ENCODE measurements at regions not wholly inside any gene's neighbourhood (a gene's known extent, or its start where the extent isn't known, plus 50 kb on each side); places are given as distances from the start of the nearest gene placed in this dataset.
A peak's percentile ranks its signal among the peaks of the same experiment; 100 is the strongest.

DNA sequence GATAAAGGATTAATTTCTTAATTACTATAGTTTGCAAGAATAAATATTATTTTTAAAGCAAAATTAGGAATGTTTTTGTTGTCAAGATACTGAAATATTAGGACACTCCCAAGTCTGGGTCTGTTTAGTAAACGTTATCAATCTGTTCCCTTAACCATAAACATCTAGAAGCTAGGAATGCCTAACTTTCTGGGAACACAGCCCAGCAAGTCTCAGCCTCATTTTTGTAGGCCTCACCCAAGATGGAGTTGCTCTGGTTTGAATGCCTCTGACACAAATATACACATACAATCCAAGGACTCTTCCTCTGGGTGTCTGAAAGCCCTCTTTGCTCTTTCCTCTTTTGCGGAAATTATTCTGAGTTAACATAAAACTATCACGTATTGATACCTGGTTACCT is 487.4 kb upstream of the CELF2 start:
- no peak for DNase-seq (ENCODE audit: low read depth)
- in situ Hi-C loops (cut with HindIII; ENCODE audit: low pct_unique_long_range_greater_than_20kb, low sequenced_read_pairs) = no loop called here

DNA sequence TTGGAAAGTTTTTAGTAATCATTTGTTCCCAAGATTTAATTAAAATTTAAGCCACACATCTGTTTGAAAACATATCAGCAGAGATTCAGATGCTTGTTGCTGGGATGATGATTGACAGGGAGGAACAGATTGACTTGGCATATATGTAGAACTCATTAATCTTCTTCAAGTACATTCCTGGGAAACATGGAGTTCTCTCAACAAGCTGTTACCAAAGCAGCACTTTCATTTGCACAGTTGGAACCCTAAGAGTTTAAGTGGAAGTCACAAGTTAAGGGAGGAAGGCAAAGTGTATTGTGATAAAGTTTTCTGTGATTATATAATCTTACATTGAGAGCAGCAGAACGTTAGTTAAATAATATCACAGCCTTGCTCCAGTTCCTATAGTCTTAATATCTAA is 485.4 kb upstream of the CELF2 start:
- in situ Hi-C loops (cut with HindIII; ENCODE audit: low pct_unique_long_range_greater_than_20kb, low sequenced_read_pairs) = no loop called here
- no peak for DNase-seq (ENCODE audit: low read depth)

DNA sequence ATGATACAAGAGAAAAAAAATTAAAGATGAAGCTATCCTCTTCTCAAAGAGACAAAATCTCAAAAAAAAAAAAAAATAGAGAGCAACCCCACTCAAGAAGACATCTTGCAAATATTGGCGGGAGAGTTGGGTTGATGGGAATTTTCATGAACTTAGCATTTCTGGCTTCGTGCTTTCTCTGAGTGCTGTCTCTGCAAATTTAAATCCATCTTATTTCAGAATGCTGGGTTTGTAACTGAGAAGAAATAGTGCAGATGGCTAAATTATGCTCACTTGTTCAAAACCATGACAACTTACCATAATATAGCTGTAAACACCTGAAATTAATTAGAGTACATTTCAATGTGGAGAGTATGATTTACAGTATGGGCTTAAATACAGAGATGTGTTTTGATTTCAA is 484.8 kb upstream of the CELF2 start:
- in situ Hi-C loops (cut with HindIII; ENCODE audit: low pct_unique_long_range_greater_than_20kb, low sequenced_read_pairs) = no loop called here
- DNase-seq (ENCODE audit: low read depth) = no peak

DNA sequence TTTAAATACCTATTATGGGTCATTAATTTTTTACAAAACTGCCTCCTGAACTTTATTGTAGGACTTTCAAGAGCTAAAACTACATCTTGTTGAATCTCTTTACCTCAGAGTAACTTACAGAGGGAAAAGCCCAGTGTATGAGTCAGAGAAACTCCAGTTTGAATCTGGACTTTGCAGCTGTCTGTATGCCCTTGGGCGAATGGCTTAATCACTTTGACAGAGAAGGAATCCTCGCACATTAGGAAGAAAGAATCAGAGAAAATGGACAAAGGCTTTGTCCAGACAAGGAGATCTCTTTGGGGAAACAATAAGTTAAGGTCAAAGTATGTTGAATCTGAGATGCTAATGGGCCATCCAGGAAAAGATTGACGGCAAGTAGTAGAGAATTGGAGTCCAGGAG is 484.2 kb upstream of the CELF2 start:
- in situ Hi-C loops (cut with HindIII; ENCODE audit: low pct_unique_long_range_greater_than_20kb, low sequenced_read_pairs) = no loop called here
- no peak for DNase-seq (ENCODE audit: low read depth)

DNA sequence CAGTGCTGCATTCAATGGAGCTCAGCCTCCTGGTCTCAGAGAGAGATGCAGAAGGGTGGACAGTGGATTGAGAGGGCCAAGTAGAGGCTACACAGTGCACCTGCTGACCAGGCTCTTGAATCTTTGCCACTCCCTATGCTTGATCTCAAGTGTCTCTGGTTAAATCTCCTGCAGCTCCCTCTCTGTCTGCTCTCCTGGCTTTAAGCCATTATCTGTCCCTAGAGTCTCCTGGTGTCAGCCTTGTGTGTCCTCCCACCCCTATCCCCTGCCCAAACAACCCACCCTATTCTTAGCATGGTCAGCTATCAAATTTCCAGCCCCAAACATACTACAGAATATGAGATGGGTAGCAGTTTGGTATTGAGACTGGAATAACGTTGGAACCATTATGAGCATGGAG is 479.3 kb upstream of the CELF2 start:
- DNase-seq (ENCODE audit: low read depth) = no peak
- in situ Hi-C loops (cut with HindIII; ENCODE audit: low pct_unique_long_range_greater_than_20kb, low sequenced_read_pairs) = no loop called here

DNA sequence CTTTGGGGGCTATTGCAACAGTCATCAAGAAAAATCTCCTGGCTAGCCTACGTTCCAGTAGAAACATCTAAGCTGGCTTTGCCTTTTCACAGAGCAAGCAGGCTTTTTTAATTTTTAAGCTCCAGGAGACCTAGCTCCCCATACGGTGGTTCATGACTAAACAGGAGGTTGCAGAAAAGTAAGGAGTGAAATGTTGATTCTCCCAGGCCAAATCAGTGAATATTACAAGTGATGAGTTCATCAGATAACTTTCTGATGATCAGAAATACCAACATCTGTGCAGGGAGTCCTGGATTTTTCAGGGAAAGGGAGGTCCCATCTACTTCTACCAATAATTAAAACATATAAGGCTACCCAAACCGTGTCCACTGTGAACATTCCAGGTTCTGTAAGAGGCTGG is 477.3 kb upstream of the CELF2 start:
- in situ Hi-C loops (cut with HindIII; ENCODE audit: low pct_unique_long_range_greater_than_20kb, low sequenced_read_pairs) = no loop called here
- no peak for DNase-seq (ENCODE audit: low read depth)

DNA sequence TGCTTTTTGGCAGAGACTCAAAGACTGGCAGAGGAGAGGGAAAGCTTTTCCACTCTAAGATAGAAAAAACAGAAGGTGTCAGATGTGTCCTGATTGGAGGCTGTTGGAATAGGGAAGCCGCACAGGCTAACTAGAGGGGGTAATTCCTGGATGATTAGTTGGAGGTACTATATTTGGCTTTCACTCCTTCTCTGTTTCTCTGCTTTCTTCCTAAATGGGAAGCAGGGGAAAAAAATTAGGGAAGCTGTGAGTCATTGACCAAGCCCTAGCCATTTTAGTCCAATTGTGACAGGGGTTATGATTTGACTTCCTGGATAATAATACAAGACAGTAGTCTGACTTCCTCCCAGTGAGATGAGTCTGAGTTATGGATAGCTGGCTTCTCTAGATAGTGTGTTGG is 475.2 kb upstream of the CELF2 start:
- no peak for DNase-seq (ENCODE audit: low read depth)
- in situ Hi-C loops (cut with HindIII; ENCODE audit: low pct_unique_long_range_greater_than_20kb, low sequenced_read_pairs) = no loop called here

DNA sequence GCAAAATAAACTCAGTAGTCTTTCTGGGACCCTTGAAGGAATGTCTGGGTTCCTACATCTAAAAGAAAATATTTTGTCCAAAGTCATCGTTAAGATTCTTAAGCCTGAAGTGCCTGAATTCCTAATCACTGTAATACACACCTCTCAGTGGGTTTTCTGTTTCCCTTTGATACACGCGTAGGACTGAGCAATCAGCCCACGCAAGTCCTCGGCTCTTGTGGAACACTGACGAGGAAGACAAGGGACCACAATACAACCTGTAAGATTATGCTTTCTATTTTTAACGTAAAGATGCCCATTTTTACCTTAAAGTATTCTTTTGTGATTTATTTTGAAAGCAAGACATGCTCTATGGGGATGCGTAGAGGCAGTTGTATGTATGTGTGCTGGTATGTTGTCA is 472.8 kb upstream of the CELF2 start:
- in situ Hi-C loops (cut with HindIII; ENCODE audit: low pct_unique_long_range_greater_than_20kb, low sequenced_read_pairs) = no loop called here
- DNase-seq (ENCODE audit: low read depth) = no peak

DNA sequence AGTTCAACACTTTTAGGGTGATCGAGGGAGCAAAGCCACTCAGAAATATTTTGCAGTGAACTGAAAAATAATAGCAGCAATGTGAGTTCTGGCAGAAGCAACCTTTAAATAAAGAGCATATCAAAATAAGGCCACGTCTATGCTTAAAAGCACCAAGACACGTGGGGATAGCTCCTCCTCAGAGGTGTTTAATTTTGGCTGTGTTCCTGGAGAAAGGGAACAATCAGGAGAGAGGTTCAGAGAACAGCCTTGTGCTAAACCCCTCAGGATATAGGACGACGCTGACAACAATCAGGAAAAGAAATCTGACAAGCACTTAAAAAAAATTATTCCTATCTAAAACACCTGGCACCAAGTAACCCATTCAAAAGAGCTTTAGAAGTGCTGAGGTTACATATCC is 471.9 kb upstream of the CELF2 start:
- in situ Hi-C loops (cut with HindIII; ENCODE audit: low pct_unique_long_range_greater_than_20kb, low sequenced_read_pairs) = no loop called here
- DNase-seq (ENCODE audit: low read depth) = no peak

DNA sequence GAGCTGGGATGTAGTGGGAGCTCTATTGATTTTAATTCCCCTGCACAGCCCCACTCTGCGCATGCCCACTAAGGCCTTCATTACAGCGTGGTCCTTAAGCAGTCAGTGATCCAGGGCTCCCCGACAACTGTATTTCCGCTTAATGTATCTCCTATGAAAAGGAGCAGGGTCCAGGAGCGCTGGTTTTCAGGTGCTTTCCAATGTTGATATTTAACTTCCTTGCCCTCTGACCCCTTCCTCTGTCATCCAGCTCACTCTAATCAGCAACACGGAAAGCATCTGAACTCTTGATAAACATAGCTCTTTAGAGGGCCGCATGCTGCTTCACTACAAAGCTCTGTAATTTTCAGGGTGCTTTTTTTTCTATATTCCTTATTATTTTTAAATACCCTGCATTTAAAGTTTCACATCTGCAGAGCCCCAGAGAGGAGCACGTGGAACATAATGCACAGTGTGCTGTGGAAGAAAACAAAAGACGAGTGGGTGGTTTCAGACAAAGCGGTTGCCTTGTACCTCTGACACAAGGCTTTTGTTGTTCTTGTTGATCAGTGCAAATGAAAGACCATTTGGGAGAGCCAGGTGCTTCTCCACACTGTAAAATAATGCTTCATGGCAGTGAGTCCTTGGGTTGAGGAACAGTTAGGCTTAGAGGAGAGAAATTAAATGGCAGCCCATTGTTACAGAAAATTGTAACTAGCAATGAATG is 465.9 kb upstream of the CELF2 start:
- in situ Hi-C loops (cut with HindIII; ENCODE audit: low pct_unique_long_range_greater_than_20kb, low sequenced_read_pairs) = no loop called here
- no peak for DNase-seq (ENCODE audit: low read depth)

DNA sequence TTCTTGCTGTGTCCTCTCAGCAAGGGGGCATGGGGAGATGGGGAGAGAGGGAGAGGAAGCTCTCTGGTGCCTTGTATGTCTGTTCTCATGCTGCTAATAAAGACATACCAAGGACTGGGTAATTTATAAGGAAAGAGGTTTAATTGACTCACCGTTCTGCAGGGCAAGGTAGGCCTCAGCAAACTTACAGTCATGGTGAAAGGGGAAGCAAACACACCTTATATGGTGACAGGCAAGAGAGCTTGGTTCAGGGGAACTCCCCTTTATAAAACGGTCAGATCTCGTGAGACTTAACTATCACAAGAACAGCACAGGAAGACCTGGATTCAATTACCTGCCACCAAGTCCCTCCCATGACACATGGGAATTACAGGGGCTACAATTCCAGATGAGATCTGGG is 464.7 kb upstream of the CELF2 start:
- no peak for DNase-seq (ENCODE audit: low read depth)
- in situ Hi-C loops (cut with HindIII; ENCODE audit: low pct_unique_long_range_greater_than_20kb, low sequenced_read_pairs) = no loop called here

DNA sequence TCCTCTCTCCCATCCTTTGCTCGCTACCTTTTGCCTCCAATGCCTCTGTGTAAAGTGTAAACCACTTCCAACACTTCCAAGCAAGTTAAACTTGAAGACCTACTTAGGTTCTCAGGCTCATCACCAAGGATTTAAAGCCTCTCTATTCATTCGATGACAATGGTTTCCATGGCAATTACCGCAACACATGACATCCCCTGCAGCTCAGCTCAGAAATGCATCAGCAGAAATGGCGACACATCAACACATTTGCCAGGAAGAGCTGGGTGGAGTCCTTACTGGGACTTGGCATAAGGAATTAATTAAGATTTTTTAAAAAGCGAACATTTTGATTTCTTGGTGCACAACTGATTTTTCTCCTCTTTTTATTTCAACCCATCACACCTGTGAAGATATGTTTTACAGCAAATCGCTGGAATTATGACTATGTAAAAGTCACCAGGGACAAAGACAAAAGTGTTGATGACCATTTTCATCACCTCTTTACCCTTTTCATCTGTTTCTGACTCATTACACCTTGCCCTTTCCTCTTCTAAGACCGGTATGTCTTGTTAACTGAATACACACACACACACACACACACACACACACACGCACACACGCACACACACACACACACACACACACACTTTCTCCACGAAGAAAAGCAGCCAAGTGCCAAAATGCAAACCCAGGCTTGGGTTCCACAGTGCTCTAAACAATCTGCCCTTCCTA is 453.4 kb upstream of the CELF2 start:
- in situ Hi-C loops (cut with HindIII; ENCODE audit: low pct_unique_long_range_greater_than_20kb, low sequenced_read_pairs) = no loop called here
- no peak for DNase-seq (ENCODE audit: low read depth)

DNA sequence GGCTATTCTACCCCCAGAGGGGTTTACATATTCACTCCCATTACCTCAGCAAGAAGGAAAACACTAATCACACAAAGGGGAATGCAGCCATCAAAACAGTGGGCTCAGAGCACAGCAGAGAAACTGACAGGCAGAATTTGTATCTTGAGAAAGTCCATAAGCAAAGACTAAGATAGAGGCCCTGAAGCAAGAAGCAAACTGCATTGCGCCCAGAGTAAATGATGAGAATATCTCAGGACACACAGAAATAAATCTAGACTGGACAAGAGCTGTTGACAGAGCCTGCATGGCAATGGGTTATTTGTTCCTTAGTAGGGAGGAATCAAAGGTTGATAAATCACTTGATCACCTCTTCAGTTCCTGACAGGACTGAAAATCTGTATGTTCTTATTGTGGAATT is 440.7 kb upstream of the CELF2 start:
- in situ Hi-C loops (cut with HindIII; ENCODE audit: low pct_unique_long_range_greater_than_20kb, low sequenced_read_pairs) = no loop called here

DNA sequence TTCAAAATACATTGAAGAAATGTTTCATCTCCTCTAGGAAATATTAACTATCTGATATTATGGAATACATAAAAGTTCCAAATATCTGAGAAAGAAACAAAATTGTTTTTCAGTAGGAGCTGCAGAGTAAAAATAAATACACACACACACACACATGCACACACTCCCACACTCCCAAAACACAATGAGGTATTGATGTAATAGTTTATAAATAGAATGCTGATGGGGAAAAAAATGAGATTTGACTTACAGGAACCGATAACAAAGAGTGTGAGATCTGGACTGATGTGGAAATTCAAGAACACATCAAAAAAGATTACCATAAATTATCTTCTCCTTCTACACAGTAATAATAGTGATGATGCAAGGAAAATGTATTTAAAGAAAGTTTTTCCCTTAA is 438.0 kb upstream of the CELF2 start:
- no peak for DNase-seq (ENCODE audit: low read depth)
- in situ Hi-C loops (cut with HindIII; ENCODE audit: low pct_unique_long_range_greater_than_20kb, low sequenced_read_pairs) = no loop called here

More for the DNA sequence above, 440.7 kb upstream of the CELF2 start:
- no peak for DNase-seq (ENCODE audit: low read depth)

DNA sequence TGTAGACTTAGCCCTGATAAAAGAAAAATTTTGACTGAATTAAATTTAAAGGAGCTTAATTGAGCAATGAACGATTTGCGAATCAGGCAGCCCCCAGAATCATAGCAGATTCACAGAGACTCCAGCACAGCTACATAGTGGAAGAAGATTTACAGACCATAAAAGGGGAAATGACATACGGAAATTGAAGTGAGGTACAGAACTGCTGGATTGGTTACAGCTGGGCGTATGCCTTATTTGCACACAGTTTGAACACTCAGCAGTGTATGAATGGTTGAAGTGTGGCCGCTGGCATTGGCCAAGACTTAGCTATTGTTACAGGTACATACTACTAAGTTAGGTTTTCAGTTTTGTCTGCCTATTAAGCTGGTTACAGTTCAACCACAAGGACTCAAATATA is 433.5 kb upstream of the CELF2 start:
- no peak for DNase-seq (ENCODE audit: low read depth)
- in situ Hi-C loops (cut with HindIII; ENCODE audit: low pct_unique_long_range_greater_than_20kb, low sequenced_read_pairs) = no loop called here

DNA sequence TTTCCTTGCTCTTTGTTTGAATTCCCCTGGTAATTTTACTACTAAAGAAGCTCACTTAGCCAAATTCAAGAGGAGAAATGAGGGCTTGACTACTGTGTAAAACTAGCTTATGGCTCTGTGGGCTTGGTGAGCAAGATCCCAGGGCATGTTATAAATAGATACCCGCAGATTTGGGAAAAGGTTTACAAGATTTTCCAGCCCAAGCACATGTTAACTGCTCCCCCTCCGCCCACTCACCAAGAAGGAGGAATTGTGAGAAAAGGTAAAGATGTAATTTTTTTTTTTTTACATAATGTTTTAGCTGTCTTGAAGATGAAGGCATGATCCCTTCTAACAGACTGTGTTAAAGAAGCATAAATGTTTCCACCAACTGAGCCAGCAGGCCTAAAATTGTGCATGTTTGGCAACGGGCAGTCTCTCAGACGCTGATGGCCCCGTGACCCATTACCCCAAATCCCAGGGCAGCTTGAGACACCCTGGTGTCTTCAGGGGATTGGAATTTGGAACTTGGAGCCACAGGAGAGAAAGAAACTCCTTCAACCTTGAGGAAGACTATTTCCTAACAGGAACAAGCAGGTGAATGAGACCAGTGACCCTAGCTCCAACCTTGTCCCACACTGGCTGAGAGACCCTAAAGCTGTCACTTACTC is 429.8 kb upstream of the CELF2 start:
- DNase-seq (ENCODE audit: low read depth) = no peak
- in situ Hi-C loops (cut with HindIII; ENCODE audit: low pct_unique_long_range_greater_than_20kb, low sequenced_read_pairs) = no loop called here

DNA sequence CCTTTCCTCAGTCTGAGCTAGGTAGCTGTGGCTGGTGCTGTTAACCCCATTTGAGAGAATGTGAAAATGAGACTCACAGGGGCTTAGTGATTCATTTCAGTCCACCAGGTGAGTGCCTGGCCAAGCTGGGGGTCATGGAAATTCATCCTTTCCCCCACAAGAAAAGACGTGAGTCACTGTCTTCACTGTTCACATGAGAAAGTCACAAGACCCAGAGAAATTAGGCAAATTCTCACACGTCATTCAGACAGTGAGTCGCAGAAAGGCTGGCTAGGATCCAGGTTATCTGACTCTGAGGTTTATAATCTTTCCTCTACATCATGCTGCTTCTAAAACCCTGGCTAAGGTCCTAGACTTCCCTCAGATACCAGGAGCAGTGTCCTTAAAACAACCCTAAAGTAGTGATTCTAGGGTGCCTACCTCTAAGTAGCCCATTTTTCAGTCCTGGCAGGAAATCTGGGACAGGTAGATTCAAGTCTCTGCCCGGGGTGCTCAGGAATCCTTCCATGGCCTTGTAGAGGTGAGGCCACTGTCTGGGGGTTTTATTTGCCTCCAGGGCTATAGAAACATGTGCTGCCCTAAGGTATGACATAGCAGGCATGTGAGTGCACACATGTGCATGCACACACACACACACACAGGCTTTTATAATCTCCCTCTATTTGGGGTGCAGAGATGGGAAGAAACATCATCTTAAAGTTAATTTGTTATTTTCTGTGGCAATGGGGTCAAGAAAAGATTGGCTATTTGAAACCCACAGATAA is 427.9 kb upstream of the CELF2 start:
- in situ Hi-C loops (cut with HindIII; ENCODE audit: low pct_unique_long_range_greater_than_20kb, low sequenced_read_pairs) = no loop called here
- peak; percentile 60 for DNase-seq (ENCODE audit: low read depth)

DNA sequence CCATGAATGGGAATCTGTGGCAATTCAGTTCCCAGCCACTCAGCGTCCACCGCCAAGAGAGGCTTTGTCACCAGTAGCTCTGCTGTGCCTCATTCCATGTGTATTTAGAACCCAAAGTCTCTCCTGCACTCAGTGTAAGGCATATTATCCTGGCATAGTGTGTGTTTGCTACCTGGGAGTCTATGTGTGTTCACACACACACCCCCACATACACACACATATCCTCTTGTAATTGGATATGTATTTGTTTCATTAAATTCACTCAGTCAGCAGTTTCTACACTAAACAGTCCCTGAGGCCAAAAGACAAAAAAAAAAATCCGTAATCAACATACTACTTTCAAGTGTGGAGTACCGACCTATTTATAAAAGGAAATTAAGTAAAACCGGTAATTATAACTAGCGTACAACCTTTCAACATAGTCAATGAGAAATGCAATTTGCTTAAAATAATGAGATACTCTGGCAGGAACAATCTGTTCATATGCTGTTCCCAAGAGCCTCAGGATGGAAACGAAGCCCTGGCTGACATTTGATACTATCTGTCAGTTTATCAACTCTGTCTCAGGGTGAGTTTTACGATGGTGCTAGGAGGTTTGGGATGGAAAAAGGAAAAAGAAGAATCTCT is 425.8 kb upstream of the CELF2 start:
- in situ Hi-C loops (cut with HindIII; ENCODE audit: low pct_unique_long_range_greater_than_20kb, low sequenced_read_pairs) = no loop called here
- no peak for DNase-seq (ENCODE audit: low read depth)

DNA sequence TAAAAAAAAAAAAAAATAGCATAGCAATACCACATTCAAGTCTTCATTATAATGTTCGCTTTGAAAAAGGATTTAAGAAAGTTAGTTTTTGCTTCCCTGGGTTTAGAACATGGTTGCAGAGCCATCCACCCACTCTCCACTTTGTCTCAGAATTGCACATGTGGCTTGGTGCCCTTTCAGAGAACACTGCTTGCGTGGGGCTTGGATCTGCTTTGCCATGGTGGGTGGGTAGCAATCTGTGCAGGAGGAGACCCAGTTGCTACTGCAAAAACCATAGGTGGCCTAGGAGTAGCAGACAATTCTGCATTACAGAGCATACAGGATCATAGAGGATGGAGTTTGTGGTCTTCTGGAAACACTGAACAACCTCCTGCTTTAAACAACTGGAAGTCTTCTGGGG is 421.4 kb upstream of the CELF2 start:
- DNase-seq (ENCODE audit: low read depth) = no peak
- in situ Hi-C loops (cut with HindIII; ENCODE audit: low pct_unique_long_range_greater_than_20kb, low sequenced_read_pairs) = no loop called here

Measured in Caki2 (cell line).